GM23248 (cell line): ENCODE measurements at regions not wholly inside any gene's neighbourhood (a gene's known extent, or its start where the extent isn't known, plus 50 kb on each side); places are given as distances from the start of the nearest gene placed in this dataset.

Experiments
- DNase-seq: peaks from one replicate; pipeline ENCODE4 v3.0.0-alpha.2; 2015
- H2AFZ ChIP-seq: fragments of 200-600 bp; sonication (generic); 2 replicates; pipeline ENCODE4 v1.6.1; 2016; ENCODE audit warnings: antibody characterized with exemption
- H3F3A ChIP-seq: fragments of 200-600 bp; sonication (generic); 2 replicates; pipeline ENCODE4 v1.6.1; 2016; ENCODE audit warnings: mild to moderate bottlenecking, antibody characterized with exemption, mixed run types; ENCODE audit not compliant: insufficient read depth
- H3K27ac ChIP-seq: fragments of 200-600 bp; sonication (generic); 2 replicates; pipeline ENCODE4 v1.5.1; 2016; ENCODE audit warnings: mild to moderate bottlenecking
- H3K27me3 ChIP-seq: fragments of 200-600 bp; sonication (generic); replicated peaks from 2 replicates; pipeline ENCODE4 v1.6.1; 2016; ENCODE audit warnings: mild to moderate bottlenecking; ENCODE audit not compliant: insufficient read depth
- H3K36me3 ChIP-seq: fragments of 200-600 bp; sonication (generic); 2 replicates; pipeline ENCODE4 v1.6.1; 2016; ENCODE audit warnings: low read depth, mild to moderate bottlenecking
- H3K4me1 ChIP-seq: fragments of 200-600 bp; sonication (generic); 2 replicates; pipeline ENCODE4 v1.6.1; 2016; ENCODE audit warnings: mild to moderate bottlenecking; ENCODE audit not compliant: insufficient read depth
- H3K4me2 ChIP-seq: fragments of 200-600 bp; sonication (generic); one replicate; pipeline ENCODE4 v1.6.1; 2016; ENCODE audit warnings: mild to moderate bottlenecking; ENCODE audit not compliant: unreplicated experiment
- H3K4me3 ChIP-seq: fragments of 200-600 bp; sonication (generic); 2 replicates; pipeline ENCODE4 v1.5.1; 2016; ENCODE audit warnings: mild to moderate bottlenecking
- H3K79me2 ChIP-seq: fragments of 200-600 bp; sonication (generic); 2 replicates; pipeline ENCODE4 v1.6.1; 2016; ENCODE audit warnings: mild to moderate bottlenecking; ENCODE audit not compliant: insufficient read depth
- H3K9ac ChIP-seq: fragments of 200-600 bp; sonication (generic); 2 replicates; pipeline ENCODE4 v1.6.1; 2016; ENCODE audit warnings: mild to moderate bottlenecking
- H3K9me2 ChIP-seq: fragments of 200-600 bp; sonication (generic); 2 replicates; pipeline ENCODE4 v1.6.1; 2016; ENCODE audit warnings: mixed run types, mild to moderate bottlenecking, moderate library complexity; ENCODE audit not compliant: insufficient read depth
- H3K9me3 ChIP-seq: fragments of 200-600 bp; sonication (generic); one replicate; pipeline ENCODE4 v1.6.1; 2017; ENCODE audit warnings: low read depth
- H4K20me1 ChIP-seq: fragments of 200-600 bp; sonication (generic); 2 replicates; pipeline ENCODE4 v1.6.0; 2016; ENCODE audit not compliant: insufficient read depth
- EZH2 ChIP-seq: fragments of 200-600 bp; sonication (generic); IDR thresholded peaks from 2 replicates; pipeline ENCODE4 v1.6.1; 2018; ENCODE audit warnings: antibody characterized with exemption, mild to moderate bottlenecking; ENCODE audit not compliant: insufficient read depth, poor library complexity, severe bottlenecking
- EZH2phosphoT487 ChIP-seq: fragments of 200-600 bp; sonication (generic); IDR thresholded peaks from 2 replicates; pipeline ENCODE4 v1.6.1; 2018; ENCODE audit warnings: antibody characterized with exemption, moderate library complexity, mild to moderate bottlenecking, low read depth; ENCODE audit not compliant: insufficient read depth
- WGBS, 2 experiments: methylation state at CpG; one replicate each; pipeline ENCODE4 v1.1.6; 2015 to 2017; ENCODE audit warnings: low lambda C conversion rate in 2 of 2, low coverage in 1 of 2; ENCODE audit errors: missing lambda C conversion rate in 2 of 2; 5-methylcytosine and 5-hydroxymethylcytosine counted together
- in situ Hi-C: fragments of 300-500 bp; cut with MboI; formaldehyde crosslinking; loops from 2 replicates; pipeline ENCODE4 v1.15.0; 2020

- no peak overlapping the region for H3K27ac ChIP-seq
- no peaks in the 10 kb centered on the region for H3K9me2 ChIP-seq
- TF ChIP-seq EZH2, result no peak
- H3K4me1 ChIP-seq, result no peaks in the 10 kb centered on the region
- H4K20me1 ChIP-seq, result no peaks in the 10 kb centered on the region
- in situ Hi-C loops, result no loop called here
- 12 to 13% methylated on average over 8 of the region's 8 CpGs for WGBS, 2 experiments
- H3K27me3 ChIP-seq, result no peaks in the 10 kb centered on the region
- H3K36me3 ChIP-seq, result no peaks in the 10 kb centered on the region
- H3K9ac ChIP-seq, result no peak overlapping the region
- H2AFZ ChIP-seq, result no peak overlapping the region
- H3K9me3 ChIP-seq, result no peaks in the 10 kb centered on the region
- no peak overlapping the region for H3K4me2 ChIP-seq
- H3K79me2 ChIP-seq, result no peaks in the 10 kb centered on the region
- no peak for DNase-seq
- no peaks in the 10 kb centered on the region for H3F3A ChIP-seq
- no peak overlapping the region for H3K4me3 ChIP-seq
Observed at GRCh38 chr16:8137606-8138005, 452.7 kb downstream of the TMEM114 start.

- Histone ChIP-seq H3K4me3 (no peak overlapping the region), H3K4me2 (no peak overlapping the region), H3K9me3 (no peaks in the 10 kb centered on the region), H3K79me2 (no peaks in the 10 kb centered on the region), H2AFZ (no peak overlapping the region), H3K36me3 (no peaks in the 10 kb centered on the region), H3F3A (no peaks in the 10 kb centered on the region), H3K9ac (no peak overlapping the region), H3K4me1 (no peaks in the 10 kb centered on the region), H4K20me1 (no peaks in the 10 kb centered on the region), H3K9me2 (no peaks in the 10 kb centered on the region), H3K27ac (no peak overlapping the region), H3K27me3 (no peaks in the 10 kb centered on the region)
- in situ Hi-C loops, result no loop called here
- no peak for TF ChIP-seq EZH2phosphoT487
- TF ChIP-seq EZH2, result no peak
- no peak for DNase-seq
- WGBS, 2 experiments, result 9 to 11% methylated on average over 4 of the region's 4 CpGs
Observed at GRCh38 chr16:8130197-8130596, 460.1 kb downstream of the TMEM114 start.

- Histone ChIP-seq H3K9me3 (no peaks in the 10 kb centered on the region), H3K9ac (no peak overlapping the region), H4K20me1 (no peaks in the 10 kb centered on the region), H3K36me3 (no peaks in the 10 kb centered on the region), H3K27me3 (no peaks in the 10 kb centered on the region), H3K4me3 (no peak overlapping the region), H2AFZ (no peak overlapping the region), H3K9me2 (no peaks in the 10 kb centered on the region), H3K79me2 (no peaks in the 10 kb centered on the region), H3F3A (no peaks in the 10 kb centered on the region), H3K4me2 (no peak overlapping the region), H3K27ac (no peak overlapping the region), H3K4me1 (no peaks in the 10 kb centered on the region)
- no peak for TF ChIP-seq EZH2
- TF ChIP-seq EZH2phosphoT487, result no peak
- 19 to 27% methylated on average over 11 of the region's 11 CpGs for WGBS, 2 experiments
- in situ Hi-C loops, result no loop called here
- no peak for DNase-seq
Observed at GRCh38 chr16:8127070-8127469, 463.2 kb downstream of the TMEM114 start.

- no peaks in the 10 kb centered on the region for H3K4me1 ChIP-seq
- 33 to 40% methylated on average over 3 of the region's 3 CpGs for WGBS, 2 experiments
- H3K4me3 ChIP-seq, result no peak overlapping the region
- H4K20me1 ChIP-seq, result no peaks in the 10 kb centered on the region
- no peaks in the 10 kb centered on the region for H3K79me2 ChIP-seq
- H3K36me3 ChIP-seq, result no peaks in the 10 kb centered on the region
- no peak for DNase-seq
- H3F3A ChIP-seq, result no peaks in the 10 kb centered on the region
- in situ Hi-C loops, result no loop called here
- no peak overlapping the region for H3K27ac ChIP-seq
- no peak overlapping the region for H2AFZ ChIP-seq
- no peaks in the 10 kb centered on the region for H3K9me3 ChIP-seq
- H3K9ac ChIP-seq, result no peak overlapping the region
- no peak overlapping the region for H3K4me2 ChIP-seq
- H3K9me2 ChIP-seq, result no peaks in the 10 kb centered on the region
- no peaks in the 10 kb centered on the region for H3K27me3 ChIP-seq
- TF ChIP-seq EZH2, result no peak
- TF ChIP-seq EZH2phosphoT487, result no peak
Observed at GRCh38 chr16:8126313-8126712, 464.0 kb downstream of the TMEM114 start.

GRCh38 chr16:8120001-8120400 lies 470.3 kb downstream of the TMEM114 start:
- no peak overlapping the region for H3K27ac ChIP-seq
- no peaks in the 10 kb centered on the region for H3K4me1 ChIP-seq
- TF ChIP-seq EZH2phosphoT487 (no peak), EZH2 (no peak)
- in situ Hi-C loops, result no loop called here
- H3F3A ChIP-seq, result no peaks in the 10 kb centered on the region
- no peaks in the 10 kb centered on the region for H3K79me2 ChIP-seq
- H4K20me1 ChIP-seq, result no peaks in the 10 kb centered on the region
- H3K9me2 ChIP-seq, result no peaks in the 10 kb centered on the region
- no peak for DNase-seq
- H3K9ac ChIP-seq, result no peak overlapping the region
- no peaks in the 10 kb centered on the region for H3K9me3 ChIP-seq
- no peak overlapping the region for H3K4me2 ChIP-seq
- no peak overlapping the region for H2AFZ ChIP-seq
- H3K27me3 ChIP-seq, result no peaks in the 10 kb centered on the region
- no peak overlapping the region for H3K4me3 ChIP-seq
- H3K36me3 ChIP-seq, result no peaks in the 10 kb centered on the region
- WGBS, 2 experiments, result 8 to 13% methylated on average over 3 to 4 of the region's 4 CpGs
